ENCODE measurements at regions not wholly inside any gene's neighbourhood (a gene's known extent, or its start where the extent isn't known, plus 50 kb on each side); places are given as distances from the start of the nearest gene placed in this dataset.

- TF ChIP-seq POLR2AphosphoS5 (IDR thresholded peaks at IDR 0.05) (no peak), POLR2A (IDR thresholded peaks at IDR 0.05) (no peak), EP300 (IDR thresholded peaks at IDR 0.05) (no peak), CTCF (IDR thresholded peaks at IDR 0.05) (no peak)
- H3K27ac ChIP-seq = no peak overlapping the region
- H3K36me3 ChIP-seq = no peaks in the 10 kb centered on the region
- no peaks in the 10 kb centered on the region for H3K4me1 ChIP-seq
- H3K9me3 ChIP-seq = no peaks in the 10 kb centered on the region
- H3K27me3 ChIP-seq = no peaks in the 10 kb centered on the region
- 52% methylated on average over 3 of the region's 3 CpGs for WGBS
- no peak overlapping the region for H3K4me3 ChIP-seq
- no peak for DNase-seq (ENCODE audit: low spot score in 2 of 2)
Observed at GRCh38 chr3:59311231-59311630, 261.4 kb upstream of the CFAP20DC start.

- Histone ChIP-seq H3K27ac (no peak overlapping the region), H3K4me1 (no peaks in the 10 kb centered on the region), H3K9me3 (no peaks in the 10 kb centered on the region), H3K4me3 (no peak overlapping the region), H3K27me3 (no peaks in the 10 kb centered on the region), H3K36me3 (no peaks in the 10 kb centered on the region)
- TF ChIP-seq POLR2A (IDR thresholded peaks at IDR 0.05) (no peak), CTCF (IDR thresholded peaks at IDR 0.05) (no peak), EP300 (IDR thresholded peaks at IDR 0.05) (no peak), POLR2AphosphoS5 (IDR thresholded peaks at IDR 0.05) (no peak)
- WGBS = 56% methylated on average over 2 of the region's 2 CpGs
- DNase-seq (ENCODE audit: low spot score in 2 of 2) = no peak
Observed at GRCh38 chr3:59310736-59311135, 260.9 kb upstream of the CFAP20DC start.

- Histone ChIP-seq H3K4me1 (no peaks in the 10 kb centered on the region), H3K36me3 (no peaks in the 10 kb centered on the region), H3K4me3 (no peak overlapping the region), H3K9me3 (no peaks in the 10 kb centered on the region), H3K27ac (no peak overlapping the region), H3K27me3 (no peaks in the 10 kb centered on the region)
- no peak for DNase-seq (ENCODE audit: low spot score in 2 of 2)
- TF ChIP-seq CTCF (IDR thresholded peaks at IDR 0.05) (no peak), EP300 (IDR thresholded peaks at IDR 0.05) (no peak)
- WGBS = 80% methylated on average over 4 of the region's 4 CpGs
Observed at GRCh38 chr3:59308684-59309083, 258.9 kb upstream of the CFAP20DC start.

- WGBS = 83% methylated on average over 1 of the region's 1 CpG
- no peak for DNase-seq (ENCODE audit: low spot score in 2 of 2)
- Histone ChIP-seq H3K9me3 (no peaks in the 10 kb centered on the region), H3K27me3 (no peaks in the 10 kb centered on the region), H3K4me3 (no peak overlapping the region), H3K4me1 (no peaks in the 10 kb centered on the region), H3K27ac (no peak overlapping the region), H3K36me3 (no peaks in the 10 kb centered on the region)
- TF ChIP-seq EP300 (IDR thresholded peaks at IDR 0.05) (no peak), POLR2A (IDR thresholded peaks at IDR 0.05) (no peak), CTCF (IDR thresholded peaks at IDR 0.05) (no peak), POLR2AphosphoS5 (IDR thresholded peaks at IDR 0.05) (no peak)
Observed at GRCh38 chr3:59308001-59308400, 258.2 kb upstream of the CFAP20DC start.

GRCh38 chr3:59306436-59306835, 256.6 kb upstream of the CFAP20DC start:
- H3K4me3 ChIP-seq = no peak overlapping the region
- DNase-seq (ENCODE audit: low spot score in 2 of 2) = no peak
- TF ChIP-seq EP300 (IDR thresholded peaks at IDR 0.05) (no peak), CTCF (IDR thresholded peaks at IDR 0.05) (no peak), POLR2A (IDR thresholded peaks at IDR 0.05) (no peak), POLR2AphosphoS5 (IDR thresholded peaks at IDR 0.05) (no peak)
- no peak overlapping the region for H3K27ac ChIP-seq
- no peaks in the 10 kb centered on the region for H3K9me3 ChIP-seq
- H3K4me1 ChIP-seq = no peaks in the 10 kb centered on the region
- WGBS = 99% methylated on average over 3 of the region's 3 CpGs
- no peaks in the 10 kb centered on the region for H3K36me3 ChIP-seq
- H3K27me3 ChIP-seq = no peaks in the 10 kb centered on the region
